ENCODE measurements at regions not wholly inside any gene's neighbourhood (a gene's known extent, or its start where the extent isn't known, plus 50 kb on each side); places are given as distances from the start of the nearest gene placed in this dataset.

- H3K4me1 ChIP-seq (replicated peaks in 1 of 2; ENCODE audit: control insufficient read depth in 2 of 2, insufficient read depth in 2 of 2, low read length in 2 of 2): no peaks in the 10 kb centered on the region
- CTCF ChIA-PET (ENCODE audit: low intra/inter-chr PET ratio): no interaction called here
- no peaks in the 10 kb centered on the region for H4K20me1 ChIP-seq (replicated peaks; ENCODE audit: control insufficient read depth, insufficient read depth, low read length)
- peaks cover 15% of the 10 kb centered on the region for H3K9me3 ChIP-seq (replicated peaks; ENCODE audit: control insufficient read depth, insufficient read depth, low read depth, low read length)
- DNase-seq (ENCODE audit: extremely low read depth in 1 of 4, low spot score in 3 of 4) (no peak), ATAC-seq (no peak), FAIRE-seq (no peak)
- no peak for TF ChIP-seq TOE1 (IDR thresholded peaks at IDR 0.05; ENCODE audit: borderline replicate concordance)
- no peak for TF ChIP-seq TOE1 (CRISPR knock-in tag; IDR thresholded peaks at IDR 0.05; ENCODE audit: borderline replicate concordance, low read depth)
- no peak for TF ChIP-seq NFE2 (IDR thresholded peaks at IDR 0.05; ENCODE audit: low read depth)
- no peak for TF ChIP-seq TSHZ1 (CRISPR knock-in tag; IDR thresholded peaks at IDR 0.05)
- no TSS peak for BruUV-seq (replicated peaks)
- no peak overlapping the region for H3K27ac ChIP-seq (ENCODE audit: extremely low read depth, low read depth, low read length)
- in situ Hi-C loops (cut with MboI): no loop called here
- no peaks in the 10 kb centered on the region for H3K36me3 ChIP-seq (ENCODE audit: control insufficient read depth, insufficient read depth, low read length)
- H3K9ac ChIP-seq (ENCODE audit: insufficient read depth in 1 of 2, low read depth in 2 of 2, low read length in 2 of 2): no peak overlapping the region
- POLR2A ChIA-PET: no interaction called here
- no peaks in the 10 kb centered on the region for H3K9me1 ChIP-seq (ENCODE audit: control insufficient read depth, insufficient read depth, low read length)
- H2AFZ ChIP-seq (ENCODE audit: low read depth, low read length): no peak overlapping the region
- H3K4me3 ChIP-seq: no peak overlapping the region
- no peak overlapping the region for H3K4me2 ChIP-seq (ENCODE audit: insufficient read depth, low read length)
- intact Hi-C loops (cut with micrococcal nuclease): no loop called here
- no peaks in the 10 kb centered on the region for H3K79me2 ChIP-seq (ENCODE audit: control insufficient read depth, insufficient read depth, low read length)
- no peaks in the 10 kb centered on the region; a peak in 1 of 5 replicates for H3K27me3 ChIP-seq (ENCODE audit: control insufficient read depth in 2 of 2, insufficient read depth in 2 of 2, low read length in 2 of 2)
- 7% methylated on average over 3 of the region's 3 CpGs for WGBS (ENCODE audit: insufficient coverage, low coverage, missing lambda C conversion rate)
Measured at GRCh38 chr10:4330636-4331035, 495.4 kb upstream of the AKR1E2 start.

All from K562 (cell line).